HEK293 (cell line): ENCODE measurements at regions not wholly inside any gene's neighbourhood (a gene's known extent, or its start where the extent isn't known, plus 50 kb on each side); places are given as distances from the start of the nearest gene placed in this dataset.

Experiments
- CTCF ChIA-PET: fragments of 350-600 bp; formaldehyde crosslinking; extraction: SDS; loops from one replicate; lab custom pipeline; 2021; ENCODE audit warnings: antibody characterized with exemption; lab: Yijun Ruan, JAX
- POLR2A ChIA-PET: fragments of 300-600 bp; formaldehyde crosslinking; extraction: SDS; loops from one replicate; lab custom pipeline; 2020; ENCODE audit warnings: antibody characterized with exemption, inconsistent platforms; lab: Yijun Ruan, JAX
- H3K27ac ChIP-seq: fragments of 200-500 bp; sonication (Bioruptor generic); 2 replicates; pipeline ENCODE4 v1.5.1; 2014; ENCODE audit warnings: low read depth, low read length, control low read depth, inconsistent platforms; ENCODE audit errors: extremely low read depth
- H3K36me3 ChIP-seq, 2 experiments: fragments of 200-500 bp in 1 of 2; sonication (Bioruptor generic) in 1 of 2; 1 replicate in 1 of 2; 2 replicates in 1 of 2; pipeline ENCODE4 v1.5.1; 2014 to 2017; ENCODE audit warnings: inconsistent platforms in 2 of 2, low read length in 2 of 2; ENCODE audit not compliant: control insufficient read depth in 2 of 2, insufficient read depth in 1 of 2
- H3K4me1 ChIP-seq: fragments of 200-500 bp; sonication (Bioruptor generic); 2 replicates; pipeline ENCODE4 v1.5.1; 2014; ENCODE audit warnings: mild to moderate bottlenecking, low read length, inconsistent platforms; ENCODE audit not compliant: control insufficient read depth, insufficient read depth
- H3K4me3 ChIP-seq: 2 replicates; pipeline ENCODE4 v1.5.1; 2011; ENCODE audit warnings: low read depth, mild to moderate bottlenecking, control low read depth, low read length, moderate library complexity
- H3K9me3 ChIP-seq: fragments of 200-500 bp; sonication (Bioruptor generic); 2 replicates; pipeline ENCODE4 v1.5.1; 2014; ENCODE audit warnings: low read depth, low read length, inconsistent platforms; ENCODE audit not compliant: control insufficient read depth, insufficient read depth
- IKZF3 ChIP-seq: fragments of 450-650 bp; IDR thresholded peaks from 2 replicates; pipeline ENCODE4 v1.5.0; 2018; ENCODE audit warnings: missing biosample characterization, mild to moderate bottlenecking, missing genetic modification characterization, moderate library complexity
- KLF7 ChIP-seq: fragments of 450-650 bp; formaldehyde crosslinking; IDR thresholded peaks from 2 replicates; pipeline ENCODE4 v1.5.1; 2016; ENCODE audit warnings: missing biosample characterization, missing genetic modification characterization, borderline replicate concordance
- RBAK ChIP-seq: fragments of 450-650 bp; formaldehyde crosslinking; IDR thresholded peaks from 2 replicates; pipeline ENCODE4 v1.5.1; 2016; ENCODE audit warnings: missing biosample characterization, missing genetic modification characterization
- ZBTB8A ChIP-seq: fragments of 450-650 bp; formaldehyde crosslinking; IDR thresholded peaks from 2 replicates; pipeline ENCODE4 v1.5.1; 2016; ENCODE audit warnings: missing biosample characterization, missing genetic modification characterization
- ZNF169 ChIP-seq: fragments of 450-650 bp; formaldehyde crosslinking; IDR thresholded peaks from 2 replicates; pipeline ENCODE4 v1.5.1; 2016; ENCODE audit warnings: missing biosample characterization, missing genetic modification characterization
- ZNF174 ChIP-seq: fragments of 450-650 bp; formaldehyde crosslinking; IDR thresholded peaks from 2 replicates; pipeline ENCODE4 v1.5.0; 2017; ENCODE audit warnings: missing biosample characterization, mild to moderate bottlenecking, missing genetic modification characterization
- ZNF23 ChIP-seq: fragments of 450-650 bp; formaldehyde crosslinking; IDR thresholded peaks from 2 replicates; pipeline ENCODE4 v1.5.1; 2016; ENCODE audit warnings: missing biosample characterization, missing genetic modification characterization, borderline replicate concordance
- ZNF24 ChIP-seq: fragments of 450-650 bp; formaldehyde crosslinking; IDR thresholded peaks from 2 replicates; pipeline ENCODE4 v1.5.1; 2016; ENCODE audit warnings: missing biosample characterization, missing genetic modification characterization
- ZNF266 ChIP-seq: fragments of 450-650 bp; formaldehyde crosslinking; IDR thresholded peaks from 2 replicates; pipeline ENCODE4 v1.5.1; 2016; ENCODE audit warnings: missing biosample characterization, missing genetic modification characterization, low read depth
- ZNF311 ChIP-seq: fragments of 450-650 bp; formaldehyde crosslinking; IDR thresholded peaks from 2 replicates; pipeline ENCODE4 v1.5.1; 2017; ENCODE audit warnings: missing biosample characterization, missing genetic modification characterization, borderline replicate concordance
- ZNF610 ChIP-seq: fragments of 450-650 bp; formaldehyde crosslinking; IDR thresholded peaks from 2 replicates; pipeline ENCODE4 v1.5.1; 2016; ENCODE audit warnings: missing biosample characterization, missing genetic modification characterization, borderline replicate concordance
- ZNF626 ChIP-seq: fragments of 450-650 bp; sonication (Bioruptor Pico); formaldehyde crosslinking; IDR thresholded peaks from 2 replicates; pipeline ENCODE4 v1.5.1; 2018; ENCODE audit warnings: missing biosample characterization, missing genetic modification characterization, inconsistent platforms
- ZNF629 ChIP-seq: fragments of 450-650 bp; formaldehyde crosslinking; IDR thresholded peaks from 2 replicates; pipeline ENCODE4 v1.5.1; 2017; ENCODE audit warnings: missing biosample characterization, missing genetic modification characterization
- ZNF645 ChIP-seq: fragments of 450-650 bp; formaldehyde crosslinking; IDR thresholded peaks from 2 replicates; pipeline ENCODE4; 2016; ENCODE audit warnings: missing biosample characterization, missing genetic modification characterization
- ZNF776 ChIP-seq: fragments of 450-650 bp; formaldehyde crosslinking; IDR thresholded peaks from 2 replicates; pipeline ENCODE4 v1.5.0; 2017; ENCODE audit warnings: missing biosample characterization, missing genetic modification characterization, borderline replicate concordance
- ZNF792 ChIP-seq: fragments of 450-650 bp; formaldehyde crosslinking; IDR thresholded peaks from 2 replicates; pipeline ENCODE4 v1.5.1; 2016; ENCODE audit warnings: missing biosample characterization, missing genetic modification characterization
- TF ChIP-seq, protein P1 (sequence below): fragments of 450-650 bp; formaldehyde crosslinking; IDR thresholded peaks from 2 replicates; pipeline ENCODE4 v1.5.1; 2016; ENCODE audit warnings: missing biosample characterization, missing genetic modification characterization
- TF ChIP-seq, protein P2 (sequence below): fragments of 450-650 bp; IDR thresholded peaks from 2 replicates; pipeline ENCODE4 v1.5.1; 2018; ENCODE audit warnings: missing biosample characterization, missing genetic modification characterization
- TF ChIP-seq, protein P3 (sequence below): fragments of 450-650 bp; formaldehyde crosslinking; IDR thresholded peaks from 2 replicates; pipeline ENCODE4 v1.5.1; 2017; ENCODE audit warnings: missing biosample characterization, mild to moderate bottlenecking, missing genetic modification characterization, moderate library complexity
- TF ChIP-seq, protein P4 (sequence below): fragments of 450-650 bp; formaldehyde crosslinking; IDR thresholded peaks from 2 replicates; pipeline ENCODE4 v1.5.1; 2017; ENCODE audit warnings: missing biosample characterization, missing genetic modification characterization
- TF ChIP-seq, protein P5 (sequence below): fragments of 450-650 bp; formaldehyde crosslinking; IDR thresholded peaks from 2 replicates; pipeline ENCODE4 v1.5.1; 2016; ENCODE audit warnings: missing biosample characterization, missing genetic modification characterization

GRCh38 chr1:181992072-181992471, 69.4 kb downstream of the ZNF648 start:
- Histone ChIP-seq H3K36me3 (no peaks in the 10 kb centered on the region), H3K27ac (no peak overlapping the region), H3K4me1 (no peaks in the 10 kb centered on the region), H3K9me3 (no peaks in the 10 kb centered on the region), H3K4me3 (no peak overlapping the region)
- TF ChIP-seq ZNF626 (tag by site-specific recombination) (no peak), ZNF776 (tag by site-specific recombination) (no peak), ZNF169 (tag by site-specific recombination) (no peak), IKZF3 (tag by site-specific recombination) (no peak), ZNF23 (no peak)
- TF ChIP-seq, protein P1, sequence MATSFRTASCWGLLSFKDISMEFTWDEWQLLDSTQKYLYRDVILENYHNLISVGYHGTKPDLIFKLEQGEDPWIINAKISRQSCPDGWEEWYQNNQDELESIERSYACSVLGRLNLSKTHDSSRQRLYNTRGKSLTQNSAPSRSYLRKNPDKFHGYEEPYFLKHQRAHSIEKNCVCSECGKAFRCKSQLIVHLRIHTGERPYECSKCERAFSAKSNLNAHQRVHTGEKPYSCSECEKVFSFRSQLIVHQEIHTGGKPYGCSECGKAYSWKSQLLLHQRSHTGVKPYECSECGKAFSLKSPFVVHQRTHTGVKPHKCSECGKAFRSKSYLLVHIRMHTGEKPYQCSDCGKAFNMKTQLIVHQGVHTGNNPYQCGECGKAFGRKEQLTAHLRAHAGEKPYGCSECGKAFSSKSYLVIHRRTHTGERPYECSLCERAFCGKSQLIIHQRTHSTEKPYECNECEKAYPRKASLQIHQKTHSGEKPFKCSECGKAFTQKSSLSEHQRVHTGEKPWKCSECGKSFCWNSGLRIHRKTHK (tag by site-specific recombination), result no peak
- ChIA-PET CTCF (no interaction called here), POLR2A (no interaction called here)

DNA sequence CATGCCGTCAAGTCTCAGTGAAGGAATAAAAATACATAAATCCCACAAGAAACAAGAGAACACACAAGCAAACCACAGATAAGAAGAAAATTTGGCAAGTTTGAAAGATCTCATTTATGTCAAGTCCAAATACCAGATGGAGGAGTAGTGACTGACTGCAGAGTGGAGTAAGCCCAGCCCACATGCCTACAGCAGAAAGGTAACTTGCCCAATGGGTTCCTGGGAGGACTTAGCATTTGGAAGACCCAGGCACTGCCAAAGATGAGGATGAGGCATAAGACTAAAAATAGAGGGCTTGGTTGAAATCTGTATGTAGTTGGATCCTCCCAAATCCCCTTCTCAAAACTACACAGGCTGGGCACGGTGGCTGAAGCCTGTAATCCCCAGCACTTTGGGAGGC, 70.8 kb downstream of the ZNF648 start:
- H3K36me3 ChIP-seq, result no peaks in the 10 kb centered on the region
- H3K9me3 ChIP-seq, result no peaks in the 10 kb centered on the region
- TF ChIP-seq, protein P2, sequence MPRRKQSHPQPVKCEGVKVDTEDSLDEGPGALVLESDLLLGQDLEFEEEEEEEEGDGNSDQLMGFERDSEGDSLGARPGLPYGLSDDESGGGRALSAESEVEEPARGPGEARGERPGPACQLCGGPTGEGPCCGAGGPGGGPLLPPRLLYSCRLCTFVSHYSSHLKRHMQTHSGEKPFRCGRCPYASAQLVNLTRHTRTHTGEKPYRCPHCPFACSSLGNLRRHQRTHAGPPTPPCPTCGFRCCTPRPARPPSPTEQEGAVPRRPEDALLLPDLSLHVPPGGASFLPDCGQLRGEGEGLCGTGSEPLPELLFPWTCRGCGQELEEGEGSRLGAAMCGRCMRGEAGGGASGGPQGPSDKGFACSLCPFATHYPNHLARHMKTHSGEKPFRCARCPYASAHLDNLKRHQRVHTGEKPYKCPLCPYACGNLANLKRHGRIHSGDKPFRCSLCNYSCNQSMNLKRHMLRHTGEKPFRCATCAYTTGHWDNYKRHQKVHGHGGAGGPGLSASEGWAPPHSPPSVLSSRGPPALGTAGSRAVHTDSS (tag by site-specific recombination), result no peak
- TF ChIP-seq ZNF629 (tag by site-specific recombination), result no peak
- TF ChIP-seq ZNF311 (tag by site-specific recombination), result no peak
- TF ChIP-seq ZBTB8A, result no peak
- no peak for TF ChIP-seq ZNF266 (tag by site-specific recombination)
- TF ChIP-seq ZNF645 (tag by site-specific recombination), result no peak
- no peak for TF ChIP-seq KLF7 (tag by site-specific recombination)
- no peak for TF ChIP-seq ZNF174 (tag by site-specific recombination)
- TF ChIP-seq, protein P3, sequence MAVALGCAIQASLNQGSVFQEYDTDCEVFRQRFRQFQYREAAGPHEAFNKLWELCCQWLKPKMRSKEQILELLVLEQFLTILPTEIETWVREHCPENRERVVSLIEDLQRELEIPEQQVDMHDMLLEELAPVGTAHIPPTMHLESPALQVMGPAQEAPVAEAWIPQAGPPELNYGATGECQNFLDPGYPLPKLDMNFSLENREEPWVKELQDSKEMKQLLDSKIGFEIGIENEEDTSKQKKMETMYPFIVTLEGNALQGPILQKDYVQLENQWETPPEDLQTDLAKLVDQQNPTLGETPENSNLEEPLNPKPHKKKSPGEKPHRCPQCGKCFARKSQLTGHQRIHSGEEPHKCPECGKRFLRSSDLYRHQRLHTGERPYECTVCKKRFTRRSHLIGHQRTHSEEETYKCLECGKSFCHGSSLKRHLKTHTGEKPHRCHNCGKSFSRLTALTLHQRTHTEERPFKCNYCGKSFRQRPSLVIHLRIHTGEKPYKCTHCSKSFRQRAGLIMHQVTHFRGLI (tag by site-specific recombination), result no peak
- TF ChIP-seq ZNF792 (tag by site-specific recombination), result no peak
- TF ChIP-seq, protein P4, sequence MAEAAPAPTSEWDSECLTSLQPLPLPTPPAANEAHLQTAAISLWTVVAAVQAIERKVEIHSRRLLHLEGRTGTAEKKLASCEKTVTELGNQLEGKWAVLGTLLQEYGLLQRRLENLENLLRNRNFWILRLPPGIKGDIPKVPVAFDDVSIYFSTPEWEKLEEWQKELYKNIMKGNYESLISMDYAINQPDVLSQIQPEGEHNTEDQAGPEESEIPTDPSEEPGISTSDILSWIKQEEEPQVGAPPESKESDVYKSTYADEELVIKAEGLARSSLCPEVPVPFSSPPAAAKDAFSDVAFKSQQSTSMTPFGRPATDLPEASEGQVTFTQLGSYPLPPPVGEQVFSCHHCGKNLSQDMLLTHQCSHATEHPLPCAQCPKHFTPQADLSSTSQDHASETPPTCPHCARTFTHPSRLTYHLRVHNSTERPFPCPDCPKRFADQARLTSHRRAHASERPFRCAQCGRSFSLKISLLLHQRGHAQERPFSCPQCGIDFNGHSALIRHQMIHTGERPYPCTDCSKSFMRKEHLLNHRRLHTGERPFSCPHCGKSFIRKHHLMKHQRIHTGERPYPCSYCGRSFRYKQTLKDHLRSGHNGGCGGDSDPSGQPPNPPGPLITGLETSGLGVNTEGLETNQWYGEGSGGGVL (tag by site-specific recombination), result no peak
- no peak for TF ChIP-seq ZNF610
- TF ChIP-seq, protein P5, sequence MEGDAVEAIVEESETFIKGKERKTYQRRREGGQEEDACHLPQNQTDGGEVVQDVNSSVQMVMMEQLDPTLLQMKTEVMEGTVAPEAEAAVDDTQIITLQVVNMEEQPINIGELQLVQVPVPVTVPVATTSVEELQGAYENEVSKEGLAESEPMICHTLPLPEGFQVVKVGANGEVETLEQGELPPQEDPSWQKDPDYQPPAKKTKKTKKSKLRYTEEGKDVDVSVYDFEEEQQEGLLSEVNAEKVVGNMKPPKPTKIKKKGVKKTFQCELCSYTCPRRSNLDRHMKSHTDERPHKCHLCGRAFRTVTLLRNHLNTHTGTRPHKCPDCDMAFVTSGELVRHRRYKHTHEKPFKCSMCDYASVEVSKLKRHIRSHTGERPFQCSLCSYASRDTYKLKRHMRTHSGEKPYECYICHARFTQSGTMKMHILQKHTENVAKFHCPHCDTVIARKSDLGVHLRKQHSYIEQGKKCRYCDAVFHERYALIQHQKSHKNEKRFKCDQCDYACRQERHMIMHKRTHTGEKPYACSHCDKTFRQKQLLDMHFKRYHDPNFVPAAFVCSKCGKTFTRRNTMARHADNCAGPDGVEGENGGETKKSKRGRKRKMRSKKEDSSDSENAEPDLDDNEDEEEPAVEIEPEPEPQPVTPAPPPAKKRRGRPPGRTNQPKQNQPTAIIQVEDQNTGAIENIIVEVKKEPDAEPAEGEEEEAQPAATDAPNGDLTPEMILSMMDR (tag by site-specific recombination), result no peak
- TF ChIP-seq ZNF24 (tag by site-specific recombination), result no peak
- TF ChIP-seq RBAK, result no peak
- no peak overlapping the region for H3K27ac ChIP-seq
- CTCF ChIA-PET, result no interaction called here
- H3K4me3 ChIP-seq, result no peak overlapping the region
- POLR2A ChIA-PET, result no interaction called here
- H3K4me1 ChIP-seq, result no peaks in the 10 kb centered on the region
